HEK293T (cell line): ENCODE measurements at regions not wholly inside any gene's neighbourhood (a gene's known extent, or its start where the extent isn't known, plus 50 kb on each side); places are given as distances from the start of the nearest gene placed in this dataset.

Experiments
- ARNT ChIP-seq: fragments of 450-650 bp; IDR thresholded peaks from 2 replicates; pipeline ENCODE4 v1.6.1; 2017; ENCODE audit warnings: mild to moderate bottlenecking
- ELF4 ChIP-seq: fragments of 450-650 bp; IDR thresholded peaks from 2 replicates; pipeline ENCODE4 v1.6.1; 2017; ENCODE audit warnings: antibody characterized with exemption
- HDGF ChIP-seq: fragments of 450-650 bp; IDR thresholded peaks from 2 replicates; pipeline ENCODE4 v1.6.1; 2017; ENCODE audit warnings: antibody characterized with exemption, borderline replicate concordance
- SP1 ChIP-seq: fragments of 450-650 bp; IDR thresholded peaks from 2 replicates; pipeline ENCODE4 v1.6.1; 2017
- TARDBP ChIP-seq: fragments of 450-650 bp; IDR thresholded peaks from 2 replicates; pipeline ENCODE4 v1.6.1; 2016

- no peak for TF ChIP-seq TARDBP
- TF ChIP-seq SP1 = no peak
- TF ChIP-seq ELF4 = no peak
- no peak for TF ChIP-seq HDGF
- TF ChIP-seq ARNT = no peak
Observed at GRCh38 chr17:53722407-53722806, 100.3 kb upstream of the KIF2B start.
